ENCODE measurements at regions not wholly inside any gene's neighbourhood (a gene's known extent, or its start where the extent isn't known, plus 50 kb on each side); places are given as distances from the start of the nearest gene placed in this dataset.

GRCh38 chr6:112665114-112665513 is 318.0 kb downstream of the RFPL4B start (continued):
- TF ChIP-seq FOSL2 (IDR thresholded peaks at IDR 0.05; ENCODE audit: borderline replicate concordance, low read depth) (peak; percentile 65; the same call in 1 of the 2 replicates), MEF2A (IDR thresholded peaks at IDR 0.05; ENCODE audit: borderline replicate concordance, low read depth) (no peak), RCOR1 (IDR thresholded peaks at IDR 0.05; ENCODE audit: low read length) (no peak), FOXM1 (IDR thresholded peaks at IDR 0.05; ENCODE audit: low read depth) (no peak), JUND (IDR thresholded peaks at IDR 0.05) (peak; percentile 58), IRF3 (IDR thresholded peaks at IDR 0.05; ENCODE audit: low read depth, low read length) (no peak)
- TF ChIP-seq, protein P1, sequence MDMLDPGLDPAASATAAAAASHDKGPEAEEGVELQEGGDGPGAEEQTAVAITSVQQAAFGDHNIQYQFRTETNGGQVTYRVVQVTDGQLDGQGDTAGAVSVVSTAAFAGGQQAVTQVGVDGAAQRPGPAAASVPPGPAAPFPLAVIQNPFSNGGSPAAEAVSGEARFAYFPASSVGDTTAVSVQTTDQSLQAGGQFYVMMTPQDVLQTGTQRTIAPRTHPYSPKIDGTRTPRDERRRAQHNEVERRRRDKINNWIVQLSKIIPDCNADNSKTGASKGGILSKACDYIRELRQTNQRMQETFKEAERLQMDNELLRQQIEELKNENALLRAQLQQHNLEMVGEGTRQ (IDR thresholded peaks at IDR 0.05; ENCODE audit: borderline replicate concordance, low read depth, low read length): no peak

GRCh38 chr6:112665815-112666214 is 318.7 kb downstream of the RFPL4B start:
- H3K79me2 ChIP-seq (ENCODE audit: insufficient read depth): no peaks in the 10 kb centered on the region
- H3K9ac ChIP-seq: peak overlapping the region; percentile 56; the same call in 1 of the 2 replicates
- 71% methylated on average over 1 of the region's 1 CpG for WGBS (ENCODE audit: low lambda C conversion rate)
- no peaks in the 10 kb centered on the region for H3K9me2 ChIP-seq
- H3K4me2 ChIP-seq: peak overlapping the region; percentile 45; the same call in 1 of the 2 replicates
- no peaks in the 10 kb centered on the region for H3K27me3 ChIP-seq (ENCODE audit: insufficient read depth)
- H4K20me1 ChIP-seq (ENCODE audit: insufficient read depth): no peaks in the 10 kb centered on the region
- no peak for TF ChIP-seq MXI1 (IDR thresholded peaks at IDR 0.05; ENCODE audit: low read depth, low read length)
- peak; percentile 25; the same call in 1 of the 2 replicates for TF ChIP-seq FOSL2 (IDR thresholded peaks at IDR 0.05; ENCODE audit: borderline replicate concordance, low read depth)
- TF ChIP-seq TAF1 (IDR thresholded peaks at IDR 0.05; ENCODE audit: borderline replicate concordance, low read depth, low read length): no peak
- TF ChIP-seq NFIC (IDR thresholded peaks at IDR 0.05; ENCODE audit: borderline replicate concordance): no peak
- no peak for TF ChIP-seq PBX3 (IDR thresholded peaks at IDR 0.05)
- TF ChIP-seq ELF1 (IDR thresholded peaks at IDR 0.05): no peak
- H3K4me1 ChIP-seq (ENCODE audit: control insufficient read depth in 1 of 2, insufficient read depth in 2 of 2, low read depth in 1 of 2, low read length in 1 of 2): peaks cover 0 to 7% of the 10 kb centered on the region in 2 experiments; a peak in 2 of 4 replicates
- peak overlapping the region; percentile 44; the same call in 1 of the 2 replicates for H2AFZ ChIP-seq (ENCODE audit: low read depth)
- peaks cover 4% of the 10 kb centered on the region; the same call in 1 of the 2 replicates for H3K9me3 ChIP-seq
- DNase-seq: no peak
- no peaks in the 10 kb centered on the region for H3F3A ChIP-seq (replicated peaks; ENCODE audit: insufficient read depth)
- no peak overlapping the region for H3K4me3 ChIP-seq (ENCODE audit: low read depth in 2 of 2, low read length in 1 of 2)
- H3K36me3 ChIP-seq (replicated peaks in 1 of 2; ENCODE audit: control insufficient read depth in 1 of 2, insufficient read depth in 2 of 2, low read length in 1 of 2): no peaks in the 10 kb centered on the region
- ChIA-PET CTCF (no interaction called here), POLR2A (no interaction called here)
- peak overlapping the region in 1 of 2 experiments; percentile 90; a peak in 2 of 4 replicates for H3K27ac ChIP-seq (ENCODE audit: low read depth in 2 of 2, low read length in 1 of 2)

GRCh38 chr6:112667427-112667826 is 320.3 kb downstream of the RFPL4B start:
- Histone ChIP-seq H3F3A (replicated peaks; ENCODE audit: insufficient read depth) (no peaks in the 10 kb centered on the region), H3K9me3 (peaks cover 4% of the 10 kb centered on the region; the same call in 1 of the 2 replicates), H3K9me2 (no peaks in the 10 kb centered on the region), H2AFZ (ENCODE audit: low read depth) (no peak overlapping the region), H3K4me3 (ENCODE audit: low read depth in 2 of 2, low read length in 1 of 2) (no peak overlapping the region), H3K27ac (ENCODE audit: low read depth in 2 of 2, low read length in 1 of 2) (no peak overlapping the region), H4K20me1 (ENCODE audit: insufficient read depth) (no peaks in the 10 kb centered on the region), H3K9ac (no peak overlapping the region), H3K4me2 (no peak overlapping the region), H3K4me1 (ENCODE audit: control insufficient read depth in 1 of 2, insufficient read depth in 2 of 2, low read depth in 1 of 2, low read length in 1 of 2) (peaks cover 0 to 7% of the 10 kb centered on the region in 2 experiments; a peak in 2 of 4 replicates), H3K36me3 (replicated peaks in 1 of 2; ENCODE audit: control insufficient read depth in 1 of 2, insufficient read depth in 2 of 2, low read length in 1 of 2) (no peaks in the 10 kb centered on the region), H3K79me2 (ENCODE audit: insufficient read depth) (no peaks in the 10 kb centered on the region), H3K27me3 (ENCODE audit: insufficient read depth) (no peaks in the 10 kb centered on the region)
- POLR2A ChIA-PET: no interaction called here
- TF ChIP-seq RCOR1 (IDR thresholded peaks at IDR 0.05; ENCODE audit: low read length) (no peak), SIN3A (IDR thresholded peaks at IDR 0.05; ENCODE audit: borderline replicate concordance, low read depth, low read length) (no peak), PBX3 (IDR thresholded peaks at IDR 0.05) (no peak), TAF1 (IDR thresholded peaks at IDR 0.05; ENCODE audit: borderline replicate concordance, low read depth, low read length) (no peak), FOXM1 (IDR thresholded peaks at IDR 0.05; ENCODE audit: low read depth) (no peak), FOSL2 (IDR thresholded peaks at IDR 0.05; ENCODE audit: borderline replicate concordance, low read depth) (no peak), MEF2A (IDR thresholded peaks at IDR 0.05; ENCODE audit: borderline replicate concordance, low read depth) (no peak), POLR2AphosphoS5 (IDR thresholded peaks at IDR 0.05; ENCODE audit: low read depth, low read length) (no peak), REST (IDR thresholded peaks at IDR 0.05; ENCODE audit: low read depth, low read length) (no peak)
- TF ChIP-seq, protein P2, sequence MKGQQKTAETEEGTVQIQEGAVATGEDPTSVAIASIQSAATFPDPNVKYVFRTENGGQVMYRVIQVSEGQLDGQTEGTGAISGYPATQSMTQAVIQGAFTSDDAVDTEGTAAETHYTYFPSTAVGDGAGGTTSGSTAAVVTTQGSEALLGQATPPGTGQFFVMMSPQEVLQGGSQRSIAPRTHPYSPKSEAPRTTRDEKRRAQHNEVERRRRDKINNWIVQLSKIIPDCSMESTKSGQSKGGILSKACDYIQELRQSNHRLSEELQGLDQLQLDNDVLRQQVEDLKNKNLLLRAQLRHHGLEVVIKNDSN (IDR thresholded peaks at IDR 0.05; ENCODE audit: borderline replicate concordance, low read depth): no peak
- CTCF ChIA-PET: no interaction called here
- DNase-seq: no peak

Data from SK-N-SH (cell line).